ENCODE measurements at regions not wholly inside any gene's neighbourhood (a gene's known extent, or its start where the extent isn't known, plus 50 kb on each side); places are given as distances from the start of the nearest gene placed in this dataset.
"Not testable (repeated sequence)": the region's sequence is repeated elsewhere in the genome, so short reads cannot be mapped to it uniquely, and the experiment has no call there.

DNA sequence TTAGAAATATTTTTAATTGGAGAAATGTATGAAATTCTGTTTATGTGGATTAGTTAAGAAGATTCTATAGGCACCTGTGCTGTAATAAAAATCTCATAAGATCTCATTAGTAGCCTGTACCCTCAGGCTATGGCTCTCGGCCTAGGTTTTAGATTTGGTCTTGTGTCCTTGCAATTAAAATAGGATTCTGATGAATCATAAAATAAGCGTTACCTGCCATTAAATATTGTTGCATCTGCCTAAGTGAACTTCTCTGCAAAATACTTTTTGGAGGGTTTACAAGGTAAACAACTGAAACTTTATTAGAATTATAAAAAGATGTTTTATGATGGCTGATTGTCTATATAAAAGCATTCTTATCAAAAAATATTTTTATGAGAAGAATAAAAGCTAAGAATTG is 804.1 kb upstream of the ANO3 start:
- DNase-seq = no peak

DNA sequence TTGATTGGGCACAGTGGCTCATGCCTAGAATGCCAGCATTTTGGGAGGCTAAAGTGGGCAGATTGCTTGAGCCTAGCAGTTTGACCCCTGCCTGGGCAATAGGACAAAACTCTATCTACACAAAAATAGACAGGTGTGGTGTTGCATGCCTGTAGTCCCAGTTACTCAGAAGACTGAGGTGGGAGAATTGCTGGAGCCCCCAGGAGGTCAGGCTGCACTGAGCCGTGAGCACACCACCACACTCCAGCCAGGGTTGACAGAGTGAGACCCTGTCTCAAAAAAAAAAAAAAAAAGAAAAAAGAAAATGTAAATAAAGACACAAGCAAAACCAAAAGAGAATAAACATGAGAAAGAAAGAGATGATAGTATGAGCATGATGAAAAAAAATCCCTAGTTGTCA is 802.4 kb upstream of the ANO3 start:
- no peak for DNase-seq

DNA sequence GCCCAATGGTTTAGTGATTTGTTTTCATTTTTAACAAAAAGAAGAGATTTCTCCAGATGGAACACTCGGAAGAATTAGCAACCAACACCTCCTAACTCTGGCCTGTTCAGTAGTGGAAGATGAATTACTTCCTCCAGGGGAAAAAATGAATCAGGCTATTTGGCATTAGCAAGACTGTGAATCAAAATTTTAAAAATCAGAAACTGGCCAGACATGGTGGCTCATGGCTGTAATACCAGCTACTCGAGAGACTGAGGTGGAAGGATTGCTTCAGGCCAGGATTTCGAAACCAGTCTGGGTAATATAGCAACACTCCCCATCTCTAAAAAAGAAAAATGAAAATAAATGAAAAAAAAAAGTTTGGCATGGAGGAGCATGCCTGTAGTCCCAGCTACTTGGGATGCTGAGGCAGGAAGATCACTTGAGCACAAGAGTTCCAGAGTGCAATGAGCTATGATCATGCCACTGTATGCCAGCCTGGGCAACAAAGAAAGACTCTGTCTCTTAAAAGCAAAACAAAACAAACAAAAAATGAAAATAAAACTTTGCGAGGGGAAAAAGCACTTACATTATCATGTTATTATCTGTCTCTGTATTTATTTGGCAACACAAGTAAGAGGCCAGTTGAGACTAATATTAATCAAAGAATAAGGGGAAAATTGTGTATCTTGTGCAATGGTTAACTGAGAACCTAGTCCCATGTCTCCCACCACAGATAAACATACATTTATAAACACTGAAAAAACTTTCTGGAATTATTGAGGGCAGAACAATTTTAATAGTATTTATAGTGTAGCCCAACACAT is 796.3 kb upstream of the ANO3 start:
- no peak for DNase-seq

DNA sequence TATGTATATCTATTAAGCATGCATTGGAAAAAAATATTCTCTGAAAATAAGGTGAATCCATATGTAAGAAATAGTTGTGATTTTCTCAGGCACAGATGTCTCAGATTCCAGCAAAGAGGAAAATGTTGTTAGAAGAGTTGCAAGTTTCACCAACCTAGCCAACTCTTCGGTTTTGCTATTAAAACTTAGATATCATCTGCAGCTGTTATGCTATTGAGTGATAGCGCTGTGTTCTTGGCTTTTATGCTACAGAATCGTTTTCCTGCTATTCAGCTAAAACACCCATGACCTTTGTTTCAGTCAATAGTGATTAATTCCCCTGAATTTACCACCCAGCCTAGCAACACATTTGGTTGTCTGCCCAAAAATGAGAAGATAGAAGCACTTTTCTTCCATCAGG is 795.6 kb upstream of the ANO3 start:
- no peak for DNase-seq

DNA sequence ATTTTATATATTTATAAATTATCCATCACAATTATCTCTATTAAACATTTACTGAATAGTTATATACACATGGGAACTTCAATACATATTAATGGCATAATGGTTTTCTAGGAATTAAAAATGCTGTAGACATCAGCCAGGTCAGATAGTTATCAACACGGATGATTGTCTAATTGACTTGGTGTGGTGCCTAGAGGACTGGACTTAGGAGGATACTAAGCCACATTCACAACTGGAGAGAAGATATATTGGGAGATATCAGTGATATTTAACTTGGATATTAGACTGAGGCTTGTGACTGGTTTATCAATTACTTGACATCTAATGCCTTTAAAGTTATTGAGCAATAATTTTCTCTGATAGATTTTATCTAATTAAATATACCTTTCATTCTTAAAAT is 794.5 kb upstream of the ANO3 start:
- no peak for DNase-seq

DNA sequence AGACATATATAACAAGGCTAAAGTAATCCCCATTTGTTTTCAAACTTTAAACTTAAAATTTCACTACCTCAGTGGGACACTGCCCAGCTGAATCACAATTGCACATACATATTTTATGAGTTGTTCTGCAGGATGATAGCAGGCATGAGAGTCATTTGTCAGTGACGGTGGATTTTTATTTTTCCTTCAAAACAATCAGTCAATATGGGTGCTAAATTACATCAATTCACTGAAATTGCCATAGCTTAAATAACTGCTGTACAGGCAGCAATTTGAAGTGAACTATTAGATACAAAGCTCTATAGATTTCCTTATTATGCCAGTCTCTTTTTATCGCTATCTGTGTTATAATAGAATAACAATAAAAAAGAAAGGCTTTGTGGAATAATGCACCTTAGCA is 784.6 kb upstream of the ANO3 start:
- no peak for DNase-seq

DNA sequence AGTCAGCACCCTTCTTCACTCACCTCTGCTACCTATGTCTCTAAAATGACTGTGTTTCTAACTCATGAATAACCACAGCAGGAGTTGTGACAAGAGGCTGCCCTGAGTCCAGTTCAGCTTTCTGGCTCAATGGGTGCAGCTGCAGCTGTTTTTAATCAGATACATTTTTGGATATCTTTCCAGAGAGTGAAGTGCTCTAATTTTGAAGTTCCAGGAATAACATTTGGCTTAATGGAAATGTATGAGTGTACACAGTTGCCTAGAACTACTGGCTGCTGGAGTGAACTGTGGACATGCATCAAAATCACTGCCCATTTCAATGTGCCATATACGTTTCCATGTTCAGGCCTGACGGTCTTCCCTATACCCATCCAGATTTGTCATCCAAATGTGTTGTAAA is 769.5 kb upstream of the ANO3 start:
- no peak for DNase-seq

DNA sequence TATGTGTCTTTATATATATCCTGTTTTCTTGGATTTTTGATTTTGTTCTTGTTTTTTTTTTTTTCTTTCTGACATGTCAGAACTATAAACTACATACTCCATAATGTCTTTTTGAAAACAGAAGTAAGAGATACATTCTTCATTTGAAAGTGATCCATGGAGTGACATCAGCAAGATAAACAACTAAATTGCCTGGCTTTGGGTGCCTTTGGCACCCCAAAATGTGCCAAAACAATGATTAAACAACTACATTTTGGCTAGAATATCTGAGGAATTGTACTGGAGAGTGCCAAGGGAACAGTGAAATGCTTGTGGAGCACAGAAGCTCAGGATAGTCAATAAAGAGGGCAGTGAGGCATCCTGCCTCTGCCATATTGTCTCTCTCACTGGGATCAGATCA is 766.1 kb upstream of the ANO3 start:
- no peak for DNase-seq

DNA sequence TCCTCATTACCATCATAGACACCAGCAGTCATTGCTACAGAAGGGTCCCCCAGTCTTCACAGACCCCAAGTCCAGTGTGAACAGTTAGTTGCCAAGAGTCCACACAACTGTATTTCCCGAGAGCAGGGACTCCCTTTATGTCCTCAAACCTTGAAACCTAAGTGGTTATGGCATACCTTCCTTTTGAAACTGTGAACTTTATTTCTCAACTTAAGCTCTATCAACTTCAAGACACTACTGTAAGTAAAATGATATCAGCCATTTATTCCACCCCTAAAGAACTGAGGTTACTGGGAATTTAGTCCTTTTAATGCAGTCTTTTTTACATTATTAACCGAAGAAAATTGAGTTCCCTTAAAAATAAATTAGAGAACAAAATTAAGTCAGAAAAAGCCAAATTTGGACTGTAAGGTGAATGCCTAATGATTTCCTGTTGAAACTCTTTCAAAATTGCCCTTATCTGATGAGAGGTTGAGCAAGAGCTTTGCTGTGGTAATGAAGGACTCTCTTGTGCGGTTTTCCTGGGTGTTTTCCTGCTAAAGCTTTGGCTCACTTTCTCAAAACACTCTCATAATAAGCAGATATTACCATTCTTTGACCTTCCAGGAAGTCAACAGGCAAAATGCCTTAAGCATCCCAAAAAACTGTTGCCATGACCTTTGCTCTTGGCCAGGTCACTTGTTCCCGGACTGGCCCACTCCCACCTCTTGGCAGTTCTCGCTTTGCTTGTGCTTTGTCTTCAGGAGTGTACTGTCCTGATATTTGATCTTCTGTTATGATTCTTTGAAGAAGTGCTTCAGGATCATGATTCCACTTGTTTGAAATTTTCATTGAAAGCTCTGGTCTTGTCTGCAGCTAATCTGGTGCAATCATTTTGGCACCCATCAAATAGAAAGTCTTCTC is 765.4 kb upstream of the ANO3 start:
- DNase-seq = no peak

DNA sequence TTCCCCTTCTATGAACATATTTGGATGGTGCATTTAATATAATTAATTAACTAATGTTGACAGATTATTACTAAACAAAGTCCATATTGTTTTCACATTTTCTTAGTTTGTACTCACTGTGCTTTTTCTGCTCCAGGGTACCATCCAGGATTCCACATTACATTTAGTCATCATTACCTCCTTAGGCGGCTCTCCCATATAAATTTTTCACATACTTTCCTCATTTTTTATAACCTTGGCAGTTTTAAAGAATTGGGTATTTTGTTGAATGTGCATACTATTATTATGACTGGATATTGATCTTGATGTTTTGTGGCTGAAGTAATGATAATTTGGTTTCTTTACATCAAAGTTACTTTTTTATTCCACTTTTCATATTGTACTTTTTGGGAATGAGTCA is 755.6 kb upstream of the ANO3 start:
- no peak for DNase-seq

DNA sequence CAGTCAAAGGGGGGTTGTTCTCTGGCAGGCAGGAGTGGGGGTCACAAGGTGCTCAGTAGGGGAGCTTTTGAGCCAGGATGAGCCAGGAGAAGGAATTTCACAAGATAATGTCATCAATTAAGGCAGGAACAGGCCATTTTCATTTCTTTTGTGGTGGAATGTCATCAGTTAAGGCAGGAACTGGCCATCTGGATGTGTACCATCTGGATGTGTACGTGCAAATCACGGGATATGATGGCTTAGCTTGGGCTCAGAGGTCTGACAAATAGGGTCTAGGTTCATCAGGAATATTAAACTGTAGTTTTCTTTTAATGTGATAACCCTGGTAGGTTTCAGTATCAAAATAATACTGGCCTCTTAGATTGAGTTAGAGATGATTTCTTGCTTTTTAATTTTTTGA is 752.4 kb upstream of the ANO3 start:
- not testable (repeated sequence) for DNase-seq

DNA sequence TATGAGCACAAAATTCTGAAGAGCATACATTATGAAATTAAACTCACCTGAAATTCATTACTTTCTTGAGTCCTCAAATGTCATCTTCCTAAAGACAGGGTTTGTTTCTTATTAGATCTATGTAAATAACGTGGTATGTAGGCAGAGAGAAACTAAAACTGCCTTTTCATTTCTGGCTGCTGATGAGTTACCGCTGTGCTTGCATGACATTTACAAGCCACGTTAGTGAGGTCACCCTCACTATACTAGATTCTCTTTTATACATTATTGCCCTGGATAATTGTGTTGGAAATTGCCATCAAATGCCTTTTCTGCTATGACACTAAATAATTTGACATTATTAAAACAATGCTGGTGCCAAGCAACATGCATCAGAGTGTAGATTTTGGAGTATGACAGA is 748.3 kb upstream of the ANO3 start:
- DNase-seq = no peak

DNA sequence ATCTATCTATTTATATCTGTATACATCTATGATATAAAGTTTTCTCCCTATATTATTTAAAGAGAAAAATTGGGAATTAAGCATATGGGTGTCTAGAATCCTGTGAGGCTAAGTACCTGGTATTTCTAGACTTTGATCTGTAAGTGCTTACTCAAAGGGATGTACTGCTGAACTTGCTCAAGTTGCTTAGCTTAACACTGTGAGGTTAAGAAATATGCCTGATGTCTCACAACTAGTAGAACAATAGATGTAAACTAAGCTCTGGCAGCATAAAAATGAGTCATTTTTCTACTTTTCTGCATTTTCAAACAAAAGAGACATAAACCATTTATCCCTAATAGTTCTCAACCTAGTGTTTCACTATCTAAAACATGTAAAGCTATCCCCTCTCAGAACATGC is 744.4 kb upstream of the ANO3 start:
- DNase-seq = no peak

DNA sequence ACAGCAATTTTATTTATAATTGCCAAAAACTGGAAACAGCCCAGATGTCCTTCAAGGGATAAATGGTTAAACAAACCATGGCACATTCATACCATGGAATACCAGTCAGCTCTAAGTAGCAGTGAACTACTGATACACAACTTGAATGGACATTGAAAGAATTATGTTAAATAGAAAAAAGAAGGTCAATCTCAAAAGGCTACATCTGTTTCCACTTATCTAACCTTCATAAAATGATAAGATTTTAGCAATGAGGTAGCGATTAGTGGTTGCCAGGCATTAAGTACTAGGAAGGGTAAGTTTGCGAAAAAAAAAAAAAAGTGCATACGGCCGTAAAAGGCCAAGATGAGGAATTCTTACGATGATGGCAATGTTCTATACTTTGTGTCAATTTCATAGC is 738.7 kb upstream of the ANO3 start:
- DNase-seq = no peak

DNA sequence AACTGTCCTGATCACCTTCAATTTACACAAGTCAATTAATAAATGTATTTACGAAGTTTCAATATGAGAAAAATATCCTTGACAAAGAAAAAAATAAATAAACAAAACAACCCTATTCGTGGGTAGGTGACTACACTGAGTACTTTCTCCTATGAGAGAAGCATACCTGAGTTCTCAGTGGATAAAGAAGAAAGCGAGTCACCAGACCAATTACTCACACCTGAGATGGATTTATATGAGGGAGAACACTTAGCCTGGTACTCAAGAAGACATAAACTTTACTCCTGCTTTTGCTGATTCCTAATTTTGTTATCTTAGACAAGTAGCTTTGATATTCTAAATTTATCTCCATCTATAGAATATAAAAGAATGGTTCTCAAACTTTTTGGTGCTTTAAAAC is 735.2 kb upstream of the ANO3 start:
- DNase-seq = no peak

DNA sequence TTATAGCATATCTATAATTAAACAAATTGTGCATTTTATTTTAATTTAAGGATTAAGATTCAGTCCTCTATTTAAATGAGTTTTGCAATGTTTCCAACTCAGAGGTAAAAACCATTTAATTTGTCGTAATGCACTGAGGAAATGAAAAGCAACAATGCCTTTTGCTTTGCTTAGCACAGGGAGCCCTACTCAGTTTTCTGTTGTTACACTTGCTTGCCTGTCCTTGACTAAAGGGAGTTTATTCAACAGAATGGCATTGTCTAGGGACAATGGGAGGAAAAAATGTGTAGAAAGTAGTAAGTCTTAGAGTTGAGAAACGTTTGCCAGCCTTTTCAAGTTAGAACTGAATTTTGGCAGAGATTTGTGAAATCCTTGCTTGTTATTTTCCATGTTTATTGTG is 734.2 kb upstream of the ANO3 start:
- DNase-seq = no peak

DNA sequence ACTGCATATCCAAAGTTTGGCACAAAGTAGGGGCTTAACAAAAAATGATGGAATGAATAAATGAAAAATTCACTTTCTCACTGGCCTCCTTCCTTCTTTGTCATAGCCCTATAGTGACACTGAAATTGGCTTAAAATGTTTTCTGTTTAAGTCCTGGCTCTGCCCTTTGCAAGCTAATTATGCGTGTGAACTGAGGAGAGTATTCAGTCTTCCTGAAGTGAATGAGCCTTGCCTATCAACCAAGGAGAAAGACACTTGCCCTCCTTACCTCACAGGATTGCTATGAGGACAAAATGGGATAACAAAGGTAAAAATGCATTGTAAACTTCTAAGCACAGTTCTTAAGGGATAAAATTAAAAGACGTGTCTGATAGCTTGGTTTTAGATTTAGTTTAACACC is 729.8 kb upstream of the ANO3 start:
- no peak for DNase-seq

DNA sequence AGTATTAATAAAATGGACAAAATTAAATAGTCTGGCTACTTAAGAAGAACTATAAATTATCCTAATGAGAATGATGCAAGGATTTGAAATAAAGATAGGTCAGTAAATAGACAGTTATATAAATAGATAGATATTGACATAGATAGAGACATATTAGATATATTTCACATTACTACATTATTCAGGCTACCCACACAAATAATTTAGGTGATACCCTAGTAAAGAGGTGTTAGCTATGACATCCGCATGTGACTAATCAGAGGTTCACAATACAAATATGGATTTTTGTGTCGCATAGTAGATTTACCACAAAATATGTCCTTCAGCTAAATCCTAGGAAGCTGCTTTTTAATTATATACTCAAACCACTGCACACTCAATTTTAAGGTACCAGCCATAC is 729.0 kb upstream of the ANO3 start:
- DNase-seq = no peak

DNA sequence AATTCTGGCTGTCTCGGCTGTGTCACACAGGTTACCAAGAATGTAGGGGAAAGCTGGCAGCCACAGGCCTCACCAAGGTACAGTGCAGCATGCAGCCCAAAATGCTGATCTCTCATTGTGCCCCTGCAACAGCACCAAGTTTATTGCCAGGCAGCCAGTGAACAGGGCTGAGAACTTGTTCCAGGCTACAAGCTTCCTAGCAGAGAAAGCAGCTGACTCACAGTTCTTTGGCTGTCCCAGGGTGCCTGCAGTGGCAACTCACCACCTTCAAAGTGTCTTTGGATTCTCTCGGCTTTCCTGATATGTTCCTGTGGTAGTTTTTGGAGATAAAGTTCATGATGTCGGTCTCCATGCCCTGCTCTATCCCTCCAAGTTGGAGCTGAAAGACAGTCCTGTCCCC is 719.1 kb upstream of the ANO3 start:
- DNase-seq = no peak

DNA sequence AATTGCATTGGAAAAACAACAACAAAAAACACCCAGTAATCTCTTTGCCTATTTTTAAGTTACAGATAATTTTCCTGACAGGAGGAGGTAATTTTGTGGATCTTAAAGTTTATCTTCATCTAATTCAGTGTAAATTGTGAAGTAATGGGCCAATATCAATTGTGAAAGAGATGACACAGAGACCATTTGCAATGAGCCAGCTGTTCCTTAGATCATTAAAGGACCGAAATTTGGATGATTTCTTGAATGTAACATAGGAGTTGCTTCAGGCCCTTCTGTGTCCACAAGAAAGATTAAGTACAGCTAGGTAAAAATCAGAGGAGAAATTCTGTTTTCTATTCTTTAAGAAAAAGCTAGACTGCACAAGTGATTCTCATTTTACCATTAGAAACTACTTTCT is 718.5 kb upstream of the ANO3 start:
- DNase-seq = no peak

DNA sequence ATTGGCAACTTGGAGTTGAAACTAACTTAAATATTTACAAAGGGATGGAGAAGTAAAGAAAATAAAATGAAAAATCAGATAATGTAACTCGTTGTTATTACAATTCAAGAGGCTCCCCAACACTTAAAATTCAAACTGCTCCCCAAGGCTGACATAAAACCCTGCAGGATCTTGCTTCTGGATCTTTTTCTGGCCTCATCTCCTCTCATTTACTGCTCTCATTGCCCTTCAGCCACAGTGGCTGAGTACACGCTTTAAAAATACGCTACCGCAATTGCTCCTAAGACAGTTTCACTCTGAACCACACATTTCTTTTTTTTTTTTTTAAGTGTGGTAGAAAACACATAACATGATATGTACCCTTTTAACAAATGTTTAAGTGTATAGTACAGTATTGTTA is 718.1 kb upstream of the ANO3 start:
- DNase-seq = no peak

DNA sequence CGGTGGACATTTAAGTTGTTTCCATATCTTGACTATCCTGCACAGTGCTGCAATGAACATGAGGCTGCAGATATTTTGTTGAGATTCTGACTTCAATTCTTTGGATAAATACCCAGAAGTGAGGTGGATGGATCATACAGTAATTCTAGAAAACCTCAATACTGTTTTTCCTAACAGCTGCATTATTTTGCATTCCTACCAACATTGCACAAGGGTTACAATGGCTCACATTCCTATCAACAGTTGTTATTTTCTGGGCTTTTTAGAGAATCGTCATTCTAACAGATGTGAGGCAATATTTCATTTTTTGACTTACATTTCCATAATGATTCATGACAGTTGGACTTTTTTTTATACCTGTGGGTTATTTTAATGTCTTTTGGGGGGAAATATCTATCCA is 716.9 kb upstream of the ANO3 start:
- no peak for DNase-seq

DNA sequence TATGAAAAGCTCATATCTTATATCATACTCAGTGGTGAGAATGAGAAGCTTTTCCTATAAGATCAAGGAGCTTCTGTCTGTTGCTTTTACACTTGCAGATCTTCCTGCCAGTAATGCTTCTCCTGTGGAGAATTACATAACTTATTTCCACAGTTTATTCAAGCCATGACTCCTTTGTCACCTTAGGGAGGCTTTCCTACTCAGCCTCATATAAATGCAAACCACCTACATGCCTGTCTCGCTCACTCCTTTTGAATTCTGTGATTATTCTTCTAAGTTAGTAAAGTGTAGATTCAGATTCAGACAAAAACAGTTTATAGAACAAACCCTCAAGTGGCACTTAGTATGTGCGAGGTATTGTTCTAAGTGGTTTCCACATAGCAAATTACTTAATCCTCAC is 716.1 kb upstream of the ANO3 start:
- DNase-seq = no peak

DNA sequence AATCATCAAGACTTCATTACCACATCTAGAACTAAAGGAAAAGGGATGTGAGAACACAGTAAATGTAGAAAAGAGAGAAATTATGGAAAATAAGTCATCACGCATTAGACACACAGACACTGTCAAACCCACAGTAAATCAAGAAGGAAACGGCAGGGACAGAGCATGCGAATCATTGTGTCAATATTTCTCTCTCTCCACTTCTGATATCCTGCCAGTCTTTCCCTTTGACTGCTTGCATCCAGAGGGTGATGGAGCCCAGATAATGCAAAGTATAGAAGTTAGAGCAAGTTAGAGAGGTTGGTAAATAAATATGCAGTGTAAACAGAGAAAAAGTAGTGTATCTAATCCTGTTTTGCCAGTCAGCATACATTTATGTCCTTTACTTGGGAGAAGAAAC is 706.8 kb upstream of the ANO3 start:
- no peak for DNase-seq

DNA sequence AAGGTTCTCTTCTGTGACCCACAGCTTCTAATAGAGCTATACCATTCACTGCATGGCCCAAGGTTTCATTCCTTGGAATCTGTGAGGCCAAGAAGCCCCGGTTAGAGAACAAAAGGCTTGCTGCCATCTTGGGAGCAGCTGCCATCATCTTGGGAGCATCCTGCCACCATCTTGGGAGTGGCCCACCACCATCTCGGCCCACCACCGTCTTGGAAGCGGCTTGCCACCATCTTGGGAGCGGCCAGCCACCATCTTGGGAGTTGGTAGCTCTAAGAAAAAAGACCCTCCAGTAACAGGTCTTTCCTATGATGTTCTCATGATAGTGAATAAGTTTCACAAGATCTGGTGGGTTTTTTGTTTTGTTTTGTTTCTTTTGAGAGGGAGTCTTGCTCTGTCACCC is 703.9 kb upstream of the ANO3 start:
- no peak for DNase-seq
